ENCODE measurements at regions not wholly inside any gene's neighbourhood (a gene's known extent, or its start where the extent isn't known, plus 50 kb on each side); places are given as distances from the start of the nearest gene placed in this dataset.

DNA sequence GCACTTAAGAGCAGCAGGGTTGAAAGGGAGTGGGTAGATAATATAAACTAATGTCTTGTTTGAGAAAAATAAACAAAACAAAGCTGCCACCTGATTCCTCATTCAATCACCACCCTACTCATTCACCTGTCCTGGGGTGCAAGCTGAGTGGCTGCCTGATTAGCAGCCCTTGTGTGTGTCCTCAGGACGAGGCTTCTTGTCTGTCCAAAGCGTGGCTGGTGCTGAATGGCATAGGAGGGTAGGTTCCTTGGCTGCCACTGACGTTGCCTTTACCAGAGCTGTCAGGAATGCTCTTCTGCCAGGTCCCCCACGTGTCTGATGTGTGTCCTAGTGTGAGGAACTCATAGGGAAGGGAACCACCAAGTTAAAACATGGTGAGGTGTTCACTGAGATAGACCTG, 146.6 kb upstream of the SLC24A2 start:
- TF ChIP-seq CREB1 (IDR thresholded peaks at IDR 0.05) (no peak), TBP (IDR thresholded peaks at IDR 0.05; ENCODE audit: low read depth, low read length) (no peak), SP1 (IDR thresholded peaks at IDR 0.05; ENCODE audit: low read depth, low read length) (no peak), CTCF (IDR thresholded peaks at IDR 0.05; ENCODE audit: control extremely low read depth in 1 of 3, insufficient read depth in 1 of 3, low read depth in 1 of 3, low read length in 3 of 3) (no peak), POLR2AphosphoS5 (IDR thresholded peaks at IDR 0.05; ENCODE audit: low read depth, low read length) (no peak), EZH2 (IDR thresholded peaks at IDR 0.05; ENCODE audit: low read depth, low read length, severe bottlenecking) (no peak), NANOG (IDR thresholded peaks at IDR 0.05; ENCODE audit: insufficient read depth, low read depth, low read length, poor library complexity, severe bottlenecking) (no peak)

All from H1 (cell line).